HCT116 (cell line): ENCODE measurements at regions not wholly inside any gene's neighbourhood (a gene's known extent, or its start where the extent isn't known, plus 50 kb on each side); places are given as distances from the start of the nearest gene placed in this dataset.

Experiments
- CTCF ChIP-seq, 3 experiments: fragments of 200-600 bp in 1 of 3; sonication (generic) in 1 of 3; IDR thresholded peaks in 2 of 3; conservative IDR thresholded peaks in 1 of 3; 2 replicates each; pipeline ENCODE4 v1.5.1; 2012 to 2017; ENCODE audit warnings: low read depth in 2 of 3, low read length in 2 of 3, antibody characterized with exemption in 1 of 3, borderline replicate concordance in 1 of 3, control low read depth in 1 of 3, mild to moderate bottlenecking in 1 of 3, mixed read lengths in 1 of 3, mixed run types in 1 of 3, moderate library complexity in 1 of 3; ENCODE audit not compliant: insufficient read depth in 1 of 3
- POLR2A ChIP-seq: IDR thresholded peaks from 2 replicates; pipeline ENCODE4 v1.7.0; 2011; ENCODE audit warnings: borderline replicate concordance; ENCODE audit not compliant: insufficient read depth, insufficient read length; ENCODE audit errors: extremely low read depth
- POLR2AphosphoS5 ChIP-seq: IDR thresholded peaks from 2 replicates; pipeline ENCODE4 v1.6.1; 2011; ENCODE audit warnings: mild to moderate bottlenecking, low read depth, low read length, moderate library complexity
- RAD21 ChIP-seq: IDR thresholded peaks from 2 replicates; pipeline ENCODE4 v1.6.1; 2012; ENCODE audit warnings: low read depth, mild to moderate bottlenecking
- SRF ChIP-seq: IDR thresholded peaks from 2 replicates; pipeline ENCODE4 v1.6.1; 2012; ENCODE audit warnings: low read depth

- no peak for TF ChIP-seq POLR2A
- TF ChIP-seq POLR2AphosphoS5: no peak
- TF ChIP-seq CTCF (IDR thresholded peaks at IDR 0.05 in 2 of 3, conservative IDR thresholded peaks at IDR 0.05 in 1 of 3; ENCODE audit: borderline replicate concordance in 1 of 3, insufficient read depth in 1 of 3, low read depth in 2 of 3, low read length in 2 of 3): no peak
- TF ChIP-seq SRF: no peak
- TF ChIP-seq RAD21: no peak
These were observed 198.2 kb downstream of the PRL start for GRCh38 chr6:22098601-22099031.
